Femur (tissue), 1 donor: ENCODE measurements at regions not wholly inside any gene's neighbourhood (a gene's known extent, or its start where the extent isn't known, plus 50 kb on each side); places are given as distances from the start of the nearest gene placed in this dataset.
"Not testable (repeated sequence)": the region's sequence is repeated elsewhere in the genome, so short reads cannot be mapped to it uniquely, and the experiment has no call there.

Experiments used
- DNase-seq: peaks from one replicate; pipeline ENCODE4 v3.0.0-alpha.2; 2017

- DNase-seq, result not testable (repeated sequence)
Measured at GRCh38 chr3:143175940-143176894, 56.6 kb downstream of the CHST2 start.

- not testable (repeated sequence) for DNase-seq
Measured at GRCh38 chr3:143177965-143178364, 58.4 kb downstream of the CHST2 start.

GRCh38 chr3:143178775-143179548 lies 59.4 kb downstream of the CHST2 start:
- DNase-seq, result not testable (repeated sequence)

GRCh38 chr3:143179603-143180002 lies 60.0 kb downstream of the CHST2 start:
- DNase-seq, result no peak

GRCh38 chr3:143180860-143181259 lies 61.3 kb downstream of the CHST2 start:
- not testable (repeated sequence) for DNase-seq

- not testable (repeated sequence) for DNase-seq
Measured at GRCh38 chr3:143181977-143182376, 62.4 kb downstream of the CHST2 start.

- DNase-seq, result no peak
Measured at GRCh38 chr3:143182866-143183664, 63.5 kb downstream of the CHST2 start.

- DNase-seq, result no peak
Measured at GRCh38 chr3:143183665-143183964, 64.0 kb downstream of the CHST2 start.

GRCh38 chr3:143184099-143184498 lies 64.5 kb downstream of the CHST2 start:
- DNase-seq, result peak; percentile 25

- DNase-seq, result no peak
Measured at GRCh38 chr3:143185401-143185800, 65.8 kb downstream of the CHST2 start.

- no peak for DNase-seq
Measured at GRCh38 chr3:143187111-143187510, 67.5 kb downstream of the CHST2 start.

GRCh38 chr3:143188881-143189280 lies 69.3 kb downstream of the CHST2 start:
- no peak for DNase-seq

- DNase-seq, result no peak
Measured at GRCh38 chr3:143190101-143190500, 70.5 kb downstream of the CHST2 start.

GRCh38 chr3:143192193-143192592 lies 72.6 kb downstream of the CHST2 start:
- no peak for DNase-seq

GRCh38 chr3:143200001-143200924 lies 80.7 kb downstream of the CHST2 start:
- DNase-seq, result no peak

GRCh38 chr3:143201045-143201444 lies 81.5 kb downstream of the CHST2 start:
- DNase-seq, result no peak

- no peak for DNase-seq
Measured at GRCh38 chr3:143201870-143202752, 82.5 kb downstream of the CHST2 start.

- DNase-seq, result no peak
Measured at GRCh38 chr3:143203142-143203541, 83.6 kb downstream of the CHST2 start.

GRCh38 chr3:143203848-143204247 lies 84.3 kb downstream of the CHST2 start:
- DNase-seq, result no peak

- no peak for DNase-seq
Measured at GRCh38 chr3:143206955-143207337, 87.4 kb downstream of the CHST2 start.
